Uterus (tissue), 3 donors: ENCODE measurements at regions not wholly inside any gene's neighbourhood (a gene's known extent, or its start where the extent isn't known, plus 50 kb on each side); places are given as distances from the start of the nearest gene placed in this dataset.

Experiments used
- DNase-seq, 2 donors: peaks; one replicate each; pipeline ENCODE4 v3.0.0-alpha.2; 2019 to 2020
- H3K27ac ChIP-seq, 2 donors: fragments of 200-600 bp; sonication (generic); 1 replicate in 1 of 2; 2 replicates in 1 of 2; pipeline ENCODE4 v1.5.1; 2016 to 2018
- H3K27me3 ChIP-seq, 2 donors: fragments of 200-600 bp; sonication (generic); one replicate each; pipeline ENCODE4 v1.5.1; 2018 to 2019; ENCODE audit warnings: control low read depth in 1 of 2
- H3K36me3 ChIP-seq, 2 donors: fragments of 200-600 bp; sonication (generic); one replicate each; pipeline ENCODE4 v1.5.1; 2019; ENCODE audit warnings: control low read depth in 1 of 2
- H3K4me1 ChIP-seq, 2 donors: fragments of 200-600 bp; sonication (generic); one replicate each; pipeline ENCODE4 v1.5.1; 2018 to 2019; ENCODE audit warnings: control low read depth in 1 of 2
- H3K4me3 ChIP-seq, 2 donors: fragments of 200-600 bp; sonication (generic); 1 replicate in 1 of 2; 2 replicates in 1 of 2; pipeline ENCODE4 v1.5.1; 2018 to 2019; ENCODE audit warnings: mild to moderate bottlenecking in 1 of 2
- H3K9me3 ChIP-seq, 2 donors: fragments of 200-600 bp; sonication (generic); one replicate each; pipeline ENCODE4 v1.5.1; 2019; ENCODE audit warnings: control low read depth in 1 of 2
- CTCF ChIP-seq, 4 experiments: fragments of 200-600 bp in 2 of 4; fragments of 450-650 bp in 2 of 4; sonication (generic) in 2 of 4; IDR thresholded peaks; one replicate each; pipeline ENCODE4 v1.5.1; 2016 to 2019; ENCODE audit warnings: antibody characterized with exemption in 4 of 4, mild to moderate bottlenecking in 2 of 4, moderate library complexity in 1 of 4
- POLR2A ChIP-seq, 2 donors: fragments of 450-650 bp; IDR thresholded peaks; one replicate each; pipeline ENCODE4 v1.6.1; 2016; ENCODE audit warnings: antibody characterized with exemption in 2 of 2, mild to moderate bottlenecking in 1 of 2, moderate library complexity in 1 of 2
- intact Hi-C: fragments of 100-400 bp; cut with DNase I; formaldehyde crosslinking; loops from one replicate; pipeline ENCODE4 v1.15.1; 2023; ENCODE audit warnings: low total_unique reads
- donor health status: DM: yes; HTN: yes; CAD: no.

DNA sequence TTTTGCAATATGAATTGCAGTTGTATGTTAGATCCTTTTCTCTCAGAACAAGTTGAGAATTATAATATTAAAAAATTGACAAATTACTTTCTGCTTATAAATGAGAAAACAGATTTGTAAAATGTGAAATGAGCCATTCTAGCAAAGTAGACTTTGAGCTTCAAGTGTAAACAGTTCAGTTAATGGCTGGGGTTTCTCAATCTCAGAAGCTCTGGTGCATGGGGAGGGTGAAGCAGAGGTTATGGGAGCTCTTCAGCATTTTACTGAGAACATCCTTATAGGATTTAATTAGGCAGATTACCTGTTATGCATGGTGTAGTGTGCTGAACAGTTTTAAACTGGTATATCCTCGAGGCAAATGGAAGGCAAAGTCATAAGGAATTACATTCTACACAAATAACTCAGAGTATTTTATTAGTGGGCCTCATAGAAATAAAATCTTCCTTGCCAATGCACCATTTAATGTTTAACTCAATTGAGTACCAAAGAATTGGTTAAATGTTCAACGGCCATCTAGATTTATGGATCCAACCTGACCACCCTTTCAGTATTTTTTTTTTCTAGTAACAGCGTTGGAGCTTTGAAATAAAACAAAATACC lies 1143.6 kb upstream of the ADGRL2 start:
- H3K9me3 ChIP-seq: no peaks in the 10 kb centered on the region
- intact Hi-C loops: no loop called here
- H3K4me1 ChIP-seq: no peaks in the 10 kb centered on the region
- no peak overlapping the region for H3K27ac ChIP-seq
- TF ChIP-seq POLR2A (IDR thresholded peaks at IDR 0.05): no peak
- TF ChIP-seq CTCF (IDR thresholded peaks at IDR 0.05): no peak
- DNase-seq: no peak
- no peak overlapping the region for H3K4me3 ChIP-seq
- no peaks in the 10 kb centered on the region for H3K27me3 ChIP-seq
- H3K36me3 ChIP-seq: no peaks in the 10 kb centered on the region

DNA sequence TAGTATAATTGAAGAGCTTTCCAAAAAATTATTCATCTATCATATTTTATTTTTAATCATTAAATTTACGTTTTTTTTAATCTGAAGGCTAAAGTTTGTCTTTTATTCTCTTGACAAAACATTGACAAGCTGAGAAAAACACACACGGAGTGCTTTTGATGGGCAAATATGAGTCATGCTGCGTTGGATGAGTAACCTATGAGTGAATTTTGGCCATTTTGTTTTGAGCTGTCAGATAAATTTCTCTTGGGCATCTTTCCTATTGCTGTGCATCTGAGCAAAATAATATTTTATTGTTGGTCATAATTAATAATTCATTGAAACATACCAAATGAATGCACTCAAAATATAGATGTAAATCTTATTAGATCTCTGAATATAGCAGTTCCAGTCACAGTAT lies 1144.1 kb upstream of the ADGRL2 start:
- Histone ChIP-seq H3K4me3 (no peak overlapping the region), H3K9me3 (no peaks in the 10 kb centered on the region), H3K4me1 (no peaks in the 10 kb centered on the region), H3K27ac (no peak overlapping the region), H3K27me3 (no peaks in the 10 kb centered on the region), H3K36me3 (no peaks in the 10 kb centered on the region)
- TF ChIP-seq CTCF (IDR thresholded peaks at IDR 0.05): no peak
- no peak for DNase-seq
- intact Hi-C loops: no loop called here

- Histone ChIP-seq H3K9me3 (no peaks in the 10 kb centered on the region), H3K36me3 (no peaks in the 10 kb centered on the region), H3K27ac (no peak overlapping the region), H3K4me3 (no peak overlapping the region), H3K27me3 (no peaks in the 10 kb centered on the region), H3K4me1 (no peaks in the 10 kb centered on the region)
- TF ChIP-seq CTCF (IDR thresholded peaks at IDR 0.05) (no peak), POLR2A (IDR thresholded peaks at IDR 0.05) (no peak)
- intact Hi-C loops: no loop called here
- no peak for DNase-seq
Observed at GRCh38 chr1:80656014-80656636, 1144.6 kb upstream of the ADGRL2 start.

- Histone ChIP-seq H3K4me1 (no peaks in the 10 kb centered on the region), H3K27ac (no peak overlapping the region)
Observed at GRCh38 chr1:80646053-80646452, 1154.7 kb upstream of the ADGRL2 start.

More at GRCh38 chr1:80646053-80646452, 1154.7 kb upstream of the ADGRL2 start:
- TF ChIP-seq CTCF (IDR thresholded peaks at IDR 0.05) (no peak), POLR2A (IDR thresholded peaks at IDR 0.05) (no peak)
- no peaks in the 10 kb centered on the region for H3K9me3 ChIP-seq
- no peaks in the 10 kb centered on the region for H3K27me3 ChIP-seq
- H3K36me3 ChIP-seq: no peaks in the 10 kb centered on the region
- intact Hi-C loops: no loop called here
- H3K4me3 ChIP-seq: no peak overlapping the region
- no peak for DNase-seq
